Neuron (in vitro differentiated cells): ENCODE measurements at regions not wholly inside any gene's neighbourhood (a gene's known extent, or its start where the extent isn't known, plus 50 kb on each side); places are given as distances from the start of the nearest gene placed in this dataset.
"Not testable (repeated sequence)": the region's sequence is repeated elsewhere in the genome, so short reads cannot be mapped to it uniquely, and the experiment has no call there.

Source experiments
- H2AFZ ChIP-seq: one replicate; pipeline ENCODE4 v1.6.1; 2013; ENCODE audit warnings: low read depth, mild to moderate bottlenecking, inconsistent platforms, low read length, moderate library complexity
- H3K27me3 ChIP-seq: one replicate; pipeline ENCODE4 v1.6.1; 2013; ENCODE audit warnings: low read length; ENCODE audit not compliant: insufficient read depth
- H3K36me3 ChIP-seq: one replicate; pipeline ENCODE4 v1.6.1; 2013; ENCODE audit warnings: low read length; ENCODE audit not compliant: insufficient read depth
- H3K4me1 ChIP-seq: one replicate; pipeline ENCODE4 v1.6.1; 2013; ENCODE audit warnings: low read length; ENCODE audit not compliant: insufficient read depth
- H3K4me3 ChIP-seq: 2 replicates; pipeline ENCODE4 v1.5.1; 2013; ENCODE audit warnings: mild to moderate bottlenecking, low read length, moderate library complexity
- H3K9me3 ChIP-seq: one replicate; pipeline ENCODE4 v1.6.1; 2013; ENCODE audit warnings: low read length

- H3K4me3 ChIP-seq, H3K4me1 ChIP-seq, H3K36me3 ChIP-seq, H2AFZ ChIP-seq, H3K9me3 ChIP-seq, H3K27me3 ChIP-seq: not testable (repeated sequence)
Measured at GRCh38 chr1:120966018-120966417, 76.4 kb downstream of the PPIAL4A start.

GRCh38 chr1:120972863-120973262 is 83.3 kb downstream of the PPIAL4A start:
- not testable (repeated sequence) for H2AFZ ChIP-seq

GRCh38 chr1:120973836-120974235 is 84.3 kb downstream of the PPIAL4A start:
- not testable (repeated sequence) for H3K27me3 ChIP-seq, H2AFZ ChIP-seq, H3K4me1 ChIP-seq, H3K9me3 ChIP-seq, H3K4me3 ChIP-seq, H3K36me3 ChIP-seq

More at GRCh38 chr1:120972863-120973262, 83.3 kb downstream of the PPIAL4A start:
- not testable (repeated sequence) for H3K36me3 ChIP-seq, H3K27me3 ChIP-seq, H3K4me3 ChIP-seq, H3K4me1 ChIP-seq, H3K9me3 ChIP-seq

- H3K4me1 ChIP-seq, H2AFZ ChIP-seq, H3K4me3 ChIP-seq, H3K9me3 ChIP-seq, H3K27me3 ChIP-seq, H3K36me3 ChIP-seq: not testable (repeated sequence)
Measured at GRCh38 chr1:120977279-120977678, 87.7 kb downstream of the PPIAL4A start.

GRCh38 chr1:120981489-120982094 is 92.0 kb downstream of the PPIAL4A start:
- H3K4me1 ChIP-seq, H2AFZ ChIP-seq, H3K4me3 ChIP-seq, H3K27me3 ChIP-seq, H3K36me3 ChIP-seq, H3K9me3 ChIP-seq: not testable (repeated sequence)

DNA sequence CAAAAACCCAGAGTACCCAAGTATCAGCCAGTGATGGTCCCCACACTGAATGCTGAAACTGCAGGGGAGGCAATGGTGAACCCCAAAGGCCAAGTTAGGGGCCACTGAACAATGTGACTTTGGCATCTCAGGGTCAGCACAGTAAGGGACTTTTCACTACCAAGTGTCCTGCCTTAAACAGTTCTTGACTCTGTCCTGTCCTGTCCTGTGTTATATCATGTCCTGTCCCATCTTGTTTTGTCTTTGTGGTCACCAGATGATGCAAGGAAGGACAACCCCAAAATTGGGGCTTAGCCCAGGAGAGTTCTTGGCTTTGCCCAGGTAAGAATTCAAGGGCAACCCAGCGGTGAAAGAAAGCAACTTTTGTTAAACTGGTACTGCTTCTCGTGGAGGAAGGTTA is 105.0 kb downstream of the PPIAL4A start:
- H3K36me3 ChIP-seq, H3K9me3 ChIP-seq, H3K4me3 ChIP-seq, H3K27me3 ChIP-seq, H3K4me1 ChIP-seq, H2AFZ ChIP-seq: not testable (repeated sequence)

GRCh38 chr1:120995025-120995424 is 105.5 kb downstream of the PPIAL4A start:
- H3K4me3 ChIP-seq, H3K27me3 ChIP-seq, H3K36me3 ChIP-seq, H3K9me3 ChIP-seq, H3K4me1 ChIP-seq, H2AFZ ChIP-seq: not testable (repeated sequence)

DNA sequence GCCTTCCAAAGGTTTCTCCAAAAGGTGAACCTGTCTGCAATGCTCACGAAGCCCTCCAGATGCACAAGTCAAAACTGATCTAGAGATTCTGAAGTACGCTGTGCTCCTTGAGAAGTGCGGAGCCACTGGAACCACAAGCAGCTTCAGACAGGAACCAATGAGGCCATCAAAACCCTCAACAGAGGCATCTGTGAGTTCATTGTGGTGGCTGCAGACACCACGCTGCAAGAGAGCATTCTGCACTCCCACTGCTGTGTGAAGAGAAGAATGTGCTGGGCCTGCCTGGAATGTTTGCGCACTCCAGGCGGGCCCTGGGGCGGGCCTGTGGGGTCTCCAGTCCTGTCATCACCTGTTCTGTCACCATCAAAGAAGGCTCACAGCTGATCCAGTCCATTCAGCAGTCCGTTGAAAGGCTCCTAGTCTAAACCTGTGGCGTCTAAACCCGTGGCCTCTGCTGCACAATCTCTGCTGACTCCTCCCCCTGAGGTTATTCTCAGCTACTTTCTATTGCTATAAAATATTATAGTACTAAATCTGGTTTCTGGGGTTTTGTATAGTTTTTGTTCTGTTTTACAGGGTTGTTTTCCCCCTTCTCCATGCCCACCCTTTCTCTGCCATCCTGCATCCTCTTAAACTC is 111.6 kb downstream of the PPIAL4A start:
- not testable (repeated sequence) for H2AFZ ChIP-seq, H3K4me3 ChIP-seq, H3K27me3 ChIP-seq, H3K36me3 ChIP-seq, H3K9me3 ChIP-seq, H3K4me1 ChIP-seq

- H3K27me3 ChIP-seq, H3K36me3 ChIP-seq, H3K4me3 ChIP-seq, H2AFZ ChIP-seq, H3K9me3 ChIP-seq, H3K4me1 ChIP-seq: not testable (repeated sequence)
Measured at GRCh38 chr1:121003230-121003629, 113.7 kb downstream of the PPIAL4A start.

DNA sequence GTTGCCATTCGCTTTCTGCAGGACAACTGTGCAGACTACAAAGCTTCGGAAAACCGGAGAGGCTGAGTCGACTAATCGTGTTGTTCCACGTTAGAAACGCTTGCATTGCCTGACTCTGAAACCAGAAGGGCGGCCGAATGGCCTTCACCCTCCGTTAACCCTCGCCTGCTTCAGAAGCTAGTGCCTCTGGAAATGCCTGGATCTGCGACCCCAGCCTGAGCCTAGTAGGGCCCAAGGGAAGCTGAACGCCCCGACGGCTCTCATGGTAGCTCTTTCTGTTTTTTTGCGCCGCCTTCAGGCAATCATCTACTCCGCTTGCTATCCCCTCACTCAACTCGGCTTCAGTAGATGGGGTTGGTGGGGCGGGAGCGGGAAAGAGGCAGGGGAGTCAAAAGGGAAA is 117.3 kb downstream of the PPIAL4A start:
- not testable (repeated sequence) for H3K9me3 ChIP-seq, H3K4me1 ChIP-seq, H3K4me3 ChIP-seq, H3K27me3 ChIP-seq, H2AFZ ChIP-seq, H3K36me3 ChIP-seq

DNA sequence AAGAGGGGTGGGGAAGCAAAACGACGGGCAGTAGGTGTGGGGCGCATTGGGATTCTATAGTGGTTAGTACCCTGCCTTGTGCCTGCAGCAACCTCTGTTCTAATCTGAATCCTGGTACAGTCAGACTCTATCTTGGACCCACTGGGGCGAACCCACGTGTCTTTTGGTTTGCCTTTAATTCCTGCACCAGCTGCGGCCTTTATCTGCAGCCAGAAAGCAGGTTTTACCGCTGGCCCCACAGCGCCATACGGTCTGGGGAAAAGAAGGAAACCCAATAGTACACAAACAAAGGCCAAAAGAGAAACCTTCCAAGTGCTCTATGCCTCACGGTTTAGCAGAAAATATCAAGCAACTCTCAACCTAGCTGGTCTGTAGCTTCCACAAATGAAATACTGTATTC is 118.2 kb downstream of the PPIAL4A start:
- not testable (repeated sequence) for H3K27me3 ChIP-seq, H3K4me1 ChIP-seq, H3K4me3 ChIP-seq, H3K9me3 ChIP-seq, H2AFZ ChIP-seq, H3K36me3 ChIP-seq

GRCh38 chr1:121008512-121009215 is 119.1 kb downstream of the PPIAL4A start:
- H3K27me3 ChIP-seq, H3K36me3 ChIP-seq, H3K4me1 ChIP-seq, H2AFZ ChIP-seq, H3K9me3 ChIP-seq, H3K4me3 ChIP-seq: not testable (repeated sequence)

- not testable (repeated sequence) for H2AFZ ChIP-seq, H3K9me3 ChIP-seq, H3K27me3 ChIP-seq, H3K4me3 ChIP-seq, H3K4me1 ChIP-seq, H3K36me3 ChIP-seq
Measured at GRCh38 chr1:121009216-121010057, 119.9 kb downstream of the PPIAL4A start.
